Putamen (tissue), 1 donor: ENCODE measurements at regions not wholly inside any gene's neighbourhood (a gene's known extent, or its start where the extent isn't known, plus 50 kb on each side); places are given as distances from the start of the nearest gene placed in this dataset.

Experiments used
- DNase-seq: peaks from one replicate; pipeline ENCODE4 v3.0.0-alpha.2; 2016; ENCODE audit warnings: low spot score

- DNase-seq = no peak
Measured at GRCh38 chr2:144280009-144280408, 239.9 kb downstream of the ZEB2 start.

DNA sequence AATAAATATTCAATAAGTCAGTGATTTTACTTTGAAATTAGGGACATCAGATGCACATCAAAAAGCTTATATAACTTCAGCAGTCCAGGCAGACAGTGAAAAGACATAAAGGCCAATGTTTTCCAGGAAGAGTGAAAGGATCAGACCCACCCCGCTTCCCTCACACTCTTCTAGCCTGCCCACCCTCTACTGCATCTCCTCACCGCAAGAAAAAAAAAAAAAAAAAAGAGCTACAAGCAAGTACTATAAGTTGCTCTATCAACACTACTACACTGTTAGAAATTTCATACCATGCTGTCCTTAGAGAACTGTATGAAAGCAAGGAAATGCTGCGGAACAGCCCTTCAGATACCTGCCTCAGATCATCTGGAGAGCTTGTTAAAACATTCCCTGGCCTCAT, 240.8 kb downstream of the ZEB2 start:
- no peak for DNase-seq

GRCh38 chr2:144277622-144278354, 242.1 kb downstream of the ZEB2 start:
- DNase-seq = no peak

DNA sequence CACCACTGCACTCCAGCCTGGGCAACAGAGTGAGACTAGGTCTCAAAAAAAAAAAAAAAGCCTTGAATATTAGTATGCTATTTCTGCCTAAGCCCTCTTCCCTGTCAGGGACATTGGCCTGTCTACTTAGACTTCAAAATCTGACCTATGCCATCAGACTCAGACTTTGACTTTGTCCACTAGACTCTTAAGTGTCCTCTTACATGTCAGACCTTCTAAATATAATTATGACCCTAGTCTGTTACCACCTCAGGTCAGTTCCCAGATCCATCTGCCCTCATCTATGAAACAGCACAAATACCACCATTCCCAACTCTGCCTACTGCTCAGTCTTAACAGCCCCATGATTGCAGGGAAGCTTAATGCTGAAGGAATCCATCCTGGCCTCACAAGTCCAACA, 244.6 kb downstream of the ZEB2 start:
- DNase-seq = no peak

GRCh38 chr2:144274131-144274530, 245.8 kb downstream of the ZEB2 start:
- DNase-seq = no peak

- no peak for DNase-seq
Measured at GRCh38 chr2:144270951-144271350, 249.0 kb downstream of the ZEB2 start.

DNA sequence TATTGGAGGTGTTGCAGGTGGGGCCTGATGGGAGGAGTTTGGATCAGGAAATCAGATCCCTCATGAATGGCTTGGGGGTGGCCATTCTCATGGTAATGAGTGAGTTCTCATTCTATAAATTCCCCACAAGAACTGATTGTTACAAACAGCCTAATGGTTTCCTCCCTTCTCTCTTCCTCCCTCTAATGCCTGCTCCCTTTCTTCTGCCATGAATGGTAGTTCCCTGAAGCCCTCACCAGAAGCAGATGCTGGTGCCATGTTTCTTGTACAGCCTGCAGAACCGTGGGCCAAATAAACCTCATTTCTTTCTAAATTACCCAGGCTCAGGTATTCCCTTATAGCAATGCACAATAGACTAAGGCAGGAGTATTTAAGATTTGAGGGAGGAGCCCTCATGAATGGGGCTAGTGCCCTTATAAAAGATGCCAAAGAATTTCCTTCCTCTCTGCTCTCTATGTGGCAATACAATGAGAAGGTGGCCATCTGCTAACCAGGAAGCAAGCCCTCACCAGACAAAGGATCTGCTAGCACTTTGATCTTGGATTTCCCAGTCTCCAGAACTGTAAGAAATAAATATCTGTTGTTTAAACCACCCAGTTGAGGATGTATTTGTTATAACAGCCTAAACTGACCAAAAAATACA, 251.8 kb downstream of the ZEB2 start:
- no peak for DNase-seq

DNA sequence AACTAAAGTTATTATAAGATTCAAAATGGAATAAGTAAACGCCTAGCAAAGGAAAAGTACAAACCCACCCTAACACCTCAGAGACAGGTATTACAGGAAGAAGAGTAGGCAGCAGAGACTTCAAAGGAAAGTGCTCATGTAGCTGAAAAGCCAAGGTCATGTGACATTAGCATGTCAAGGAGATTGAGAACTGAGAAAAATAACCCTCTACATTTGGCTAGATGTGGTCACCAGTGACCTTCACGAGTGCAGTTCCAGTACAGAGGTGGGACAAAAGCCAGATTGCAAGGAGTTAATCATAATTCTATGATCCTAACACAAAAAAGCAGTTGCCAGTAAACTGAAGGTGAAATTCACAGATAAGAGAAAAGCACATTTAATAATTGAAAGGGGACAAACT, 252.7 kb downstream of the ZEB2 start:
- DNase-seq = no peak

GRCh38 chr2:144265654-144266053, 254.3 kb downstream of the ZEB2 start:
- no peak for DNase-seq

GRCh38 chr2:144261966-144262365, 258.0 kb downstream of the ZEB2 start:
- no peak for DNase-seq

DNA sequence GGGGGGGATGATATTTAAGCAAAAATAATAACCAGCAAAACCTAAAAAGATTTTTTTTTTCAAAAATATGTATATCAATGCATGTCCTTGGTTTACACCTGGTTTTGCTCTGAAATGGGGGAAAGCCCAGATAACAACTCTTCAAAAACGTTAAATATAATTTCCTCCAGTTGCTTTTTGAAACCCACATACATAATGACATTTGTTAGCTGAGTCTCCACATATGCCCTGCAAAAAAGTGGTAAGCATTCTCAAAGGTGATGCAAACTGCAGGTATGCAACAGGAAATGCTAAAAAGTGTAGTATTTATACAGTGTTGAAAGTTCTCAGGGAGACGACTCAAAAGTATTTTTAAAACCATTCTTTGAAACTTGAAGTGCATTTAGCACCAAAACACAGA, 258.6 kb downstream of the ZEB2 start:
- DNase-seq = no peak

- no peak for DNase-seq
Measured at GRCh38 chr2:144259332-144259731, 260.6 kb downstream of the ZEB2 start.

GRCh38 chr2:144258154-144258553, 261.8 kb downstream of the ZEB2 start:
- no peak for DNase-seq

GRCh38 chr2:144256996-144257707, 262.8 kb downstream of the ZEB2 start:
- DNase-seq = no peak

DNA sequence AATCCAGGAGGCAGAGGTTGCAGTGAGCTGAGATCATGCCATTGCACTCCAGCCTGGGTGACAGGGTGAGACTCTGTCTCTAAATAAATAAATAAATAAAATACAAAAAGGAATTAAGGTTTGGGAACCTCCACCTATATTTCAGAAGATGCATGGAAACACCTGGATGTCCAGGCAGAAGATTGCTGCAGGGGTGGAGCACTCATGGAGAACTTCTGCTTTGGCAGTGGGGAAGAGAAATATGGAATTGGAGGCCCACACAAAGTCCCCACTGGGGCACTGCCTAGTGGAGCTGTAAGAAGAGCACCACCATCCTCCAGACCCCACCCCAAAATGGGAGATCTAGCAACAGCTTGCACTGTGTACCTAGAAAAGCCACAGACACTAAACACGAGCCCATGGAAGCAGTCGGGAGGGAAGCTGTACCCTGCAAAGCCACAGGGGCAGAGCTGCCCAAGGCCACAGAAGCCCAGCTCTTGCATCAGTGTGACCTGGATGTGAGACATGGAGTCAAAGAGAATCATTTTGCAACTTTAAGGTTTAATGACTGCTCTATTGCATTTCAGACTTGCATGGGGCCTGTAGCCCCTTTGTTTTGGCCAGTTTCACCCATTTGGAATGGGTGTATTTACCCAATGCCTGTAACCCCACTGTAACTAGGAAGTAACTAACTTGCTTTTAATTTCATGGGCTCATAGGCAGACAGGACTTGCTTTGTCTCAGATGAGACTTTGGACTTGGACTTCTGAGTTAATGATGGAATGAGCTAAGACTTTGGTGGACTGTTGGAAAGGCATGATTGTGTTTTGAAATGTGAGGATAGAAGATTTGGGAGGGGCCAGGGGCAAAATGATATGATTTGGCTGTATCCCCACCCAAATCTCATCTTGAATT, 265.3 kb downstream of the ZEB2 start:
- no peak for DNase-seq

DNA sequence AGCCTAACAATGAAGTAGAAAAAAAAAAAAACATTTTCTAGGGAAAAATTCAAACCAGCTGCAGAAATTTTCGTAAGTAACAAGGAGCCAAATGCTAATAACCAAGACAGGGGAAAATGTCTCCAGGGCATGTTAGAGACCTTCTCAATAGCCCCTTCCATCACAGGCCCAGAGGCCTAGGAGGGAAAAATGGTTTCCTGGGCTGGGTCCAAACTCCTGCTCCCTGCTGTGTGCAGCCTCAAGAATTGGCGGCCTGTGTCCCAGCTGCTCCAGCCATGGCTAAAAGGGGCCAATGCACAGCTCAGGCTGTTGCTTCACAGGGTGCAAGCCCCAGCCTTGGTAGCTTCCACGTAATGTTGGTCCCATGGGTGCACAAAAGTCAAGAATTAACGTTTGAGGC, 266.2 kb downstream of the ZEB2 start:
- DNase-seq = no peak

- DNase-seq = no peak
Measured at GRCh38 chr2:144252694-144253093, 267.2 kb downstream of the ZEB2 start.

DNA sequence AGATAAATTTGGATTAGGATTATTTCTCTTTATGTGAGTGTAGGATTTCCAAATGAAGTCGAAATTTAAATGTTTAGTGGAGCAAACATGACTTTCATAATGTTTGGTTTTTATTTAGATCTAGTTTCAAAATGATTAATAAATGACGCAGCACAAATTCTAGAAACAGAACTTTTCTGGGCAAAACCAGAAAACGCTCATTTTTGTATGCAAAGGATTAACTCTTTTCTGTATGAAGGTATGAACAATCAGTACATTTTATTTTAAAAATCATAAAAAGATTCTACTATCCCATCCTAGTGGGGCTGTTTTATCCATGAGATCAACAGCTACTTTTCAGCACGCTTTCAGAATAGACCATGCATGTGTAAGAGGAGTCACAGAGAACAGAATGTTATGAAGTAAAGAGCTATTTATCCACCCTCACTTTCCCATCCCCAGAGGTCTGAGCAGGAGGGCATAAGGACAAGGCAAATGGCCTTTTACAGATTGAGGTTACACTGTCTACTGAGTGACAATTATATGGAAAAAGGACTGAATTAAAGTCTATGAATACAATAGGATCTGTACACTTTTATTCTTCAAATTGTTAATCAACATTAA, 270.8 kb downstream of the ZEB2 start:
- no peak for DNase-seq

DNA sequence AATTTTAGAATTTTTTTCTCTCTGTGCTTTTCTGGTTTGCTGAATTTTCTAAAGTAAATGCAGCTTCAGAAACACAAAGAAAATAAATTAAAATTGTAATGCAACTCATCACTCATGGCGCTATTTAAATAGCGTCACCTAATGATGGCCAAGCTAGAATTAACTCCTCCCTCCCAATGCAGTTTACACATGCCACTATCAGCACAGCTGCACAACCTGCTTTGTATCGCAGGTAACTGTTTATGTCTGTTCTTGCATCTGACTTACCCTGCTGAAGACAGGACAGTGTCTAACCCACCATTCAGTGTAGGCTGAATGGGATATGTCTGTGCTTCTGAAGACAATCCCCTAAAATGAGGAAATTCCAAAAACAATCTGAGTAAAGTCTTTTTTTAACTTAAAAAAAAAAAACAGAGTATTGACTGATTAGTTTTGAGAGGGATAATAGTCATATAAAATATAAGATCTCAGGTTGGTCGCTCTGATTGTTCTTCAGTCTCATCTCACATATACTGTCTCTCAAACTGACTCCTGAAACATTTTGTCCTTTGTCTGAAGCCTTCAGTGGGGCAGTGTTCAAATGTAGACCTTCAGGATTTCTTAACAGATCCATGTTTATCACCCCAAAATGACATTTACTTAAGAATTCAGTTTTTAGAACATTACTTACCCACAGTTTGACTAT, 271.4 kb downstream of the ZEB2 start:
- no peak for DNase-seq

DNA sequence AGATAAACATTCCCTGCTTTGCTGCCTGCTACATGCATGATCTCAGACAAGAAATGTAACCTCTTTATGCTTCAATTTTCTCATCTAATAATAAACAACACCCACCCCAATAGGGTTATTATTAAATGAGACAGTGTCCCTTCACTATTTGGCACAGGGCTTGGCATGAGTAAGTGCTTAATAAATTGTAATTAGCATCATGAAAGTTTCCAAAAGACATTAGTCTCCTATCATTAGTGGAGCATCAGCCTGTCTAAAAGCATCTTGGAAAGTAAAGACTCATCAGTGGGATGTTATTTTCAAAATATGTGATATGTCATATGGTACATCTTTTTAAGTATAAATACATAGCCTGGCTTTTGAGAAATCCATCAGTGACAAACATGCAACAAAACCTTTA, 275.0 kb downstream of the ZEB2 start:
- DNase-seq = no peak

- DNase-seq = no peak
Measured at GRCh38 chr2:144242311-144242710, 277.6 kb downstream of the ZEB2 start.
